HFFc6 (cell line): ENCODE measurements at regions not wholly inside any gene's neighbourhood (a gene's known extent, or its start where the extent isn't known, plus 50 kb on each side); places are given as distances from the start of the nearest gene placed in this dataset.

ENCODE experiments used
- DNase-seq: peaks from one replicate; pipeline ENCODE4 v3.0.0-alpha.2; 2018
- H3K27ac Mint-ChIP-seq: 2 replicates; pipeline ENCODE4 v1.8.0; 2020; ENCODE audit warnings: mild to moderate bottlenecking, mixed read lengths
- H3K27me3 Mint-ChIP-seq: 2 replicates; pipeline ENCODE4 v1.8.0; 2021; ENCODE audit warnings: mild to moderate bottlenecking, moderate library complexity, mixed read lengths; ENCODE audit not compliant: insufficient read depth
- H3K36me3 Mint-ChIP-seq: 2 replicates; pipeline ENCODE4 v1.8.0; 2021; ENCODE audit warnings: low read depth, mixed read lengths
- H3K4me1 Mint-ChIP-seq: 2 replicates; pipeline ENCODE4 v1.8.0; 2020; ENCODE audit warnings: low read depth, mixed read lengths
- H3K4me3 Mint-ChIP-seq: 2 replicates; pipeline ENCODE4 v1.8.0; 2020; ENCODE audit warnings: mild to moderate bottlenecking, moderate library complexity, mixed read lengths
- H3K9me3 Mint-ChIP-seq: 2 replicates; pipeline ENCODE4 v1.8.0; 2020; ENCODE audit warnings: mild to moderate bottlenecking, mixed read lengths
- TF ChIP-seq, protein P1 (sequence below): fragments of 200-600 bp; sonication (generic); IDR thresholded peaks from 2 replicates; pipeline ENCODE4 v1.5.0; 2021; ENCODE audit warnings: antibody characterized with exemption, mild to moderate bottlenecking

- H3K9me3 Mint-ChIP-seq: no peaks in the 10 kb centered on the region
- no peak overlapping the region for H3K27ac Mint-ChIP-seq
- peaks cover 16% of the 10 kb centered on the region for H3K4me1 Mint-ChIP-seq
- DNase-seq: no peak
- TF ChIP-seq, protein P1, sequence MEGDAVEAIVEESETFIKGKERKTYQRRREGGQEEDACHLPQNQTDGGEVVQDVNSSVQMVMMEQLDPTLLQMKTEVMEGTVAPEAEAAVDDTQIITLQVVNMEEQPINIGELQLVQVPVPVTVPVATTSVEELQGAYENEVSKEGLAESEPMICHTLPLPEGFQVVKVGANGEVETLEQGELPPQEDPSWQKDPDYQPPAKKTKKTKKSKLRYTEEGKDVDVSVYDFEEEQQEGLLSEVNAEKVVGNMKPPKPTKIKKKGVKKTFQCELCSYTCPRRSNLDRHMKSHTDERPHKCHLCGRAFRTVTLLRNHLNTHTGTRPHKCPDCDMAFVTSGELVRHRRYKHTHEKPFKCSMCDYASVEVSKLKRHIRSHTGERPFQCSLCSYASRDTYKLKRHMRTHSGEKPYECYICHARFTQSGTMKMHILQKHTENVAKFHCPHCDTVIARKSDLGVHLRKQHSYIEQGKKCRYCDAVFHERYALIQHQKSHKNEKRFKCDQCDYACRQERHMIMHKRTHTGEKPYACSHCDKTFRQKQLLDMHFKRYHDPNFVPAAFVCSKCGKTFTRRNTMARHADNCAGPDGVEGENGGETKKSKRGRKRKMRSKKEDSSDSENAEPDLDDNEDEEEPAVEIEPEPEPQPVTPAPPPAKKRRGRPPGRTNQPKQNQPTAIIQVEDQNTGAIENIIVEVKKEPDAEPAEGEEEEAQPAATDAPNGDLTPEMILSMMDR: no peak
- H3K36me3 Mint-ChIP-seq: no peaks in the 10 kb centered on the region
- no peak overlapping the region for H3K4me3 Mint-ChIP-seq
- H3K27me3 Mint-ChIP-seq: peaks cover 3% of the 10 kb centered on the region; the same call in 1 of the 2 replicates
These were observed 88.4 kb upstream of the BOD1 start for GRCh38 chr5:173704615-173705511.

- H3K27ac Mint-ChIP-seq: no peak overlapping the region
These were observed 89.1 kb upstream of the BOD1 start for GRCh38 chr5:173705512-173706044.

GRCh38 chr5:173706700-173707099 lies 90.2 kb upstream of the BOD1 start:
- no peaks in the 10 kb centered on the region for H3K36me3 Mint-ChIP-seq
- no peak overlapping the region for H3K27ac Mint-ChIP-seq
- DNase-seq: no peak
- H3K4me3 Mint-ChIP-seq: no peak overlapping the region
- H3K9me3 Mint-ChIP-seq: no peaks in the 10 kb centered on the region
- peaks cover 16% of the 10 kb centered on the region for H3K4me1 Mint-ChIP-seq
- H3K27me3 Mint-ChIP-seq: peaks cover 3% of the 10 kb centered on the region; the same call in 1 of the 2 replicates
- TF ChIP-seq, protein P1: no peak

More at GRCh38 chr5:173705512-173706044, 89.1 kb upstream of the BOD1 start:
- Mint-ChIP-seq H3K27me3 (peaks cover 3% of the 10 kb centered on the region; the same call in 1 of the 2 replicates), H3K9me3 (no peaks in the 10 kb centered on the region), H3K4me1 (peaks cover 16% of the 10 kb centered on the region), H3K4me3 (no peak overlapping the region), H3K36me3 (no peaks in the 10 kb centered on the region)
- no peak for DNase-seq
- TF ChIP-seq, protein P1: no peak

DNA sequence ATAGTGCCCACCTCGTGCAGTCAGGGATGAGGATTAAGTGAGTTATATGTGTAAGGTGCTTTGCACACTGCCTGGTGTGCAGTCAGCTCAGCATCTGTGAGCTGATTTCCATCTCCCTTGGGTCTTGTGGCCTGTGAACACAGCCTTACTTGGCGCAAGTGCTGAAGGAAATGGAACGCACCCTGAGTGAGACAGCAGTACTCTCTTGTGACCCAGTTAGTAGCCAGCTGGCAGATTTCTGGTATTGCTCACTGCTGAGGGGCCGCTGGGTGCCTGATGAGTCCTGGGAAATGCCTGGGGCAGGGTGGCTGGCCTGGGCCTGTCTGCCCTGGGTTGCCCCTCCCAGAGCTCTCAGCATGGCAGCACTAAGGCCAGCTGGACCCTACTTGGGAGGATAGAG lies 90.9 kb upstream of the BOD1 start:
- H3K36me3 Mint-ChIP-seq: no peaks in the 10 kb centered on the region
- peak; percentile 86 for DNase-seq

GRCh38 chr5:173709145-173709544 lies 92.7 kb upstream of the BOD1 start:
- H3K36me3 Mint-ChIP-seq: no peaks in the 10 kb centered on the region
- no peak for DNase-seq
- TF ChIP-seq, protein P1: no peak
- peaks cover 29% of the 10 kb centered on the region for H3K4me1 Mint-ChIP-seq
- no peak overlapping the region for H3K27ac Mint-ChIP-seq
- H3K4me3 Mint-ChIP-seq: no peak overlapping the region
- no peaks in the 10 kb centered on the region; the same call in 1 of the 2 replicates for H3K27me3 Mint-ChIP-seq
- H3K9me3 Mint-ChIP-seq: no peaks in the 10 kb centered on the region

More for the DNA sequence above, 90.9 kb upstream of the BOD1 start:
- Mint-ChIP-seq H3K9me3 (no peaks in the 10 kb centered on the region), H3K27me3 (peaks cover 3% of the 10 kb centered on the region; the same call in 1 of the 2 replicates), H3K4me1 (peaks cover 20% of the 10 kb centered on the region), H3K27ac (peak overlapping the region; percentile 62), H3K4me3 (no peak overlapping the region)
- TF ChIP-seq, protein P1: no peak
